PFSK-1 (cell line): ENCODE measurements at regions not wholly inside any gene's neighbourhood (a gene's known extent, or its start where the extent isn't known, plus 50 kb on each side); places are given as distances from the start of the nearest gene placed in this dataset.

ENCODE experiments used
- FOXP2 ChIP-seq: optimal IDR thresholded peaks from 2 replicates; pipeline ENCODE3; 2011; ENCODE audit warnings: borderline replicate concordance, control low read depth, inconsistent platforms; ENCODE audit not compliant: insufficient read depth; ENCODE audit errors: extremely low read length, extremely low read depth
- POLR2AphosphoS5 ChIP-seq: IDR thresholded peaks from 2 replicates; pipeline ENCODE4 v1.6.1; 2012; ENCODE audit warnings: low read depth, mild to moderate bottlenecking, control low read depth, low read length, moderate library complexity
- REST ChIP-seq, 2 experiments: IDR thresholded peaks; 2 replicates each; pipeline versions ENCODE4 v1.6.1 to v1.8.0; 2011 to 2012; ENCODE audit warnings: low read depth in 2 of 2, low read length in 2 of 2, control low read depth in 1 of 2, inconsistent platforms in 1 of 2, mild to moderate bottlenecking in 1 of 2, moderate library complexity in 1 of 2; ENCODE audit not compliant: insufficient read depth in 1 of 2
- SIN3A ChIP-seq: IDR thresholded peaks from 2 replicates; pipeline ENCODE4 v1.6.1; 2012; ENCODE audit warnings: mild to moderate bottlenecking, low read length, moderate library complexity, borderline replicate concordance; ENCODE audit not compliant: insufficient read depth
- TAF1 ChIP-seq: IDR thresholded peaks from 2 replicates; pipeline ENCODE4 v1.6.1; 2012; ENCODE audit warnings: low read length, control low read depth, borderline replicate concordance; ENCODE audit not compliant: insufficient read depth

DNA sequence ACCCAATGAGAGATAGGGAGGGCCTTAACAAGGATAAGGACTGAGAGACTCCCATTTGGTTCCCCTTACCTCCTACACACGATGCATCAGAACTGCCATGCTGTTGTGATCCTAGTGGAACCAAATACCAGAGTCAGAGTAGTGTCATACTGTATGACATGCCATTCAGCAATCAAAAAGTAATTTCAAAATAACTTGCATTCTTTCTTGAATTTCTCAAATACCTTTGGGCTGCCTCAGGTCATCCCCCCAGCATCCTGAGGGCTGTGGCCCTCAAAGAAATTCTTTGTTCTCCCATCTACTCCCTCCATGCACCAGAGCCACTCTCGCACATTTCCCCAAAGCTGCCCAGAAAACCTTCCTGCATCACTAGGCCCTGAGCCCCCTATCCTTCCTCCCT lies 68.9 kb upstream of the PPP2R3A start:
- no peak for TF ChIP-seq POLR2AphosphoS5
- no peak for TF ChIP-seq SIN3A
- no peak for TF ChIP-seq REST (IDR thresholded peaks at IDR 0.05; ENCODE audit: insufficient read depth in 1 of 2, low read depth in 2 of 2, low read length in 2 of 2)
- TF ChIP-seq TAF1: no peak

- TF ChIP-seq REST (IDR thresholded peaks at IDR 0.05; ENCODE audit: insufficient read depth in 1 of 2, low read depth in 2 of 2, low read length in 2 of 2): no peak
Observed at GRCh38 chr3:135897715-135898114, 67.8 kb upstream of the PPP2R3A start.

DNA sequence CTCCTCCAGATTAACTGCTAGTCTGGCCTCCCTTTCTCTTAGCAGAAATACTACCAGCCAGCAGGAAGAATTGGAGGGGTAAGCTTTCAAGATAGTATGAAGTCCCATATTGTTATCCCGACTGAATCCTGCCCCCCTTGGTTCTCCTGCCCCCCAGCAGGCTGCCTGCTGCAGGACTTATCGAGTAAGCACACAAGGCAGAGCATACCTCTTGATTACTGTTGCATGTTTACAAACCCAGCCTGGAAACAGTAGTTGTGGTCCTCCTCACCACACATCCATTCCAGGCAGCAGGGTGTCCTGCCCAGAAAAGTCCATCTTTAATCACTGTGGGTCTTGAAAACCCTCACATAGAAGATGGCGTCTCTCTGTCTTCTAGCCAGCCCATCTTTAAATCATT lies 66.8 kb upstream of the PPP2R3A start:
- no peak for TF ChIP-seq SIN3A

DNA sequence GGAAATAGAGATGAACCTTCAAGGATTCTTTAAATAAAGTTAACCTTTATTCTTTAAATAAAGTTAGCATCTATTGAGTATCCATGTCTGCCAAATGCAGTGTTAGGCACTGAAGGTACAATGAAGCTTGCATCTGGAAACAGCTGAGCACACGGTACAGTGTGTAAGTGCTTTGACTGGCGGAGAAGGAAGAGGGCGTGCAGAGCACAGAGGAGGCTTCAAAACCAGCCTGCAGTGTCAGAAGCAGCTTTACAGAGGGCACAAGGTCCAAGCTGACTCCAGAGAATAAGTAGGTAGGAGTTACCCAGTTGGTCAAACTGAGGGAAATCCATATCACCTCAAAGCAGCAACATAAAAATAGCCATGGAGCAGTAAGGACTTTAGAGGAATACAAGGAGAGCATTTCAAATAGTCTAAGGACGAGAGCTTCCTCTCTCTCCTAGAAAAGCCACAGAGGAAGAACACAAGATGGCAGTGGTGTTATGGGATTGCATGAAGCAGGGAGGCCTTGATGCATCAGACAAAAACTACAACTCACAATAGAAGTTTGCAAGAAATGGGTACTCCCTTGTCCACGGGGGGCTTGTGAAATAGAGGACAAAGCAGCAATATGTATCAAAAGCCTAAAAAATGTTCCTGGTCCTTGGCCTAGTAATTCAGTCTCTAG lies 60.3 kb upstream of the PPP2R3A start:
- TF ChIP-seq SIN3A (no peak), FOXP2 (no peak), REST (IDR thresholded peaks at IDR 0.05; ENCODE audit: insufficient read depth in 1 of 2, low read depth in 2 of 2, low read length in 2 of 2) (no peak), POLR2AphosphoS5 (no peak), TAF1 (no peak)

DNA sequence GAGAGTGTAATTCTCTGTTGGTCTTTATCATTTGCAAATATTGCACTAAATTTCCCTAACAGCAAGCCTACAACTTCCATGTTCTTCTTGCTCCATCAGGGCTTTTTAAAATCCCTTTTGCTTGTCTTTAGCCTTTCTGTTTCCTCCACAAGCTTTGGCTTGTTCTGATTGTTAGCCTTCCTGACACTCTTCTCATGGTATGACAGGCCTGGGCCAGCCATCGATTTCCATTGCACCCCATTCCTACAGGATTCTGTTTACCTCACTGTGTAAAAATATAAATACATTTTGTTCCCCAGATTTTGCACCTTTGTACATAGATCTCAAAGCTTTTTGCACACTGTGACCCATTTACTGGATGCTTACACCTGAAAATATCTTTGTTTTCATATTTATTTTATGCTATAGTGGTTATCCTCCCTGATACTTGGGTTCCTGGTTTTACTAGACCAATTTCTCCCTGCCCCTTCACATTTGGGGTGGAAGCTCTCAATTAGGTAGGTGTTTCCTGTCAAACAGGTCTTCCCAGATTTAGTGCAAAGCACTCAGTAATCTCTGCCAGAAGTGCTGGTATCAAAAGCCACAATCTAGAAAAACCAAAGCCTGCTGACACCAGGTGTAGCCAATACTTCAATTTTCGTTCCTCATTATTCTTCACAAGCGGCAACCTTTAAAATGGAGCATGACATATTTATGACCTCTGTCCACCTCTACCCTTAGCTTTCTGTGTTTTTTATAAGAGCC lies 57.9 kb upstream of the PPP2R3A start:
- TF ChIP-seq POLR2AphosphoS5 (no peak), SIN3A (no peak), TAF1 (no peak), FOXP2 (no peak), REST (IDR thresholded peaks at IDR 0.05; ENCODE audit: insufficient read depth in 1 of 2, low read depth in 2 of 2, low read length in 2 of 2) (no peak)
